WTC11 (cell line): ENCODE measurements at regions not wholly inside any gene's neighbourhood (a gene's known extent, or its start where the extent isn't known, plus 50 kb on each side); places are given as distances from the start of the nearest gene placed in this dataset.

Experiments used
- ATAC-seq: fragments of 200-7000 bp; cut with Tn5 transposase; 2 replicates; pipeline ENCODE4 v1.10.0; 2021; ENCODE audit warnings: mild to moderate bottlenecking, moderate library complexity
- CTCF ChIA-PET: fragments of 300-600 bp; sonication (Branson Sonifier 250); formaldehyde crosslinking; loops from one replicate; lab custom pipeline; 2021; ENCODE audit warnings: antibody characterized with exemption; lab: Charles Lee
- POLR2A ChIA-PET: fragments of 350-600 bp; sonication (Branson Sonifier 250); formaldehyde crosslinking; loops from one replicate; lab custom pipeline; 2021; ENCODE audit warnings: antibody characterized with exemption; lab: Charles Lee
- DNase-seq: peaks from one replicate; pipeline ENCODE4 v3.0.0; 2021; ENCODE audit warnings: low spot score
- H3K27ac Mint-ChIP-seq: 2 replicates; pipeline ENCODE4 v1.8.0; 2021; ENCODE audit warnings: mixed read lengths
- H3K27me3 Mint-ChIP-seq: 2 replicates; pipeline ENCODE4 v1.8.0; 2021; ENCODE audit warnings: low read depth, mild to moderate bottlenecking, moderate library complexity, mixed read lengths
- H3K36me3 Mint-ChIP-seq: 2 replicates; pipeline ENCODE4 v1.8.0; 2021; ENCODE audit warnings: mixed read lengths
- H3K4me1 Mint-ChIP-seq: 2 replicates; pipeline ENCODE4 v1.8.0; 2022; ENCODE audit warnings: mixed read lengths
- H3K4me3 Mint-ChIP-seq: 2 replicates; pipeline ENCODE4 v1.8.0; 2021; ENCODE audit warnings: mild to moderate bottlenecking, moderate library complexity, mixed read lengths
- H3K9me3 Mint-ChIP-seq: 2 replicates; pipeline ENCODE4 v1.8.0; 2021; ENCODE audit warnings: mixed read lengths
- AFF4 ChIP-seq: sonication (generic); formaldehyde crosslinking; IDR thresholded peaks from 2 replicates; pipeline ENCODE4 v1.8.1; 2023; ENCODE audit warnings: mild to moderate bottlenecking, missing genetic modification reagents, borderline replicate concordance
- ESRRA ChIP-seq: sonication (generic); formaldehyde crosslinking; IDR thresholded peaks from 2 replicates; pipeline ENCODE4 v1.8.1; 2022; ENCODE audit warnings: mild to moderate bottlenecking, missing genetic modification reagents, borderline replicate concordance
- FOXP1 ChIP-seq: sonication (generic); formaldehyde crosslinking; IDR thresholded peaks from 2 replicates; pipeline ENCODE4 v1.8.0; 2022; ENCODE audit warnings: missing genetic modification reagents, mild to moderate bottlenecking, moderate library complexity, borderline replicate concordance
- FOXP4 ChIP-seq: sonication (generic); formaldehyde crosslinking; IDR thresholded peaks from 2 replicates; pipeline ENCODE4 v1.8.0; 2022; ENCODE audit warnings: mild to moderate bottlenecking, missing genetic modification reagents
- GABPB1 ChIP-seq: sonication (generic); formaldehyde crosslinking; IDR thresholded peaks from 2 replicates; pipeline ENCODE4 v1.8.1; 2023; ENCODE audit warnings: mild to moderate bottlenecking, missing genetic modification reagents
- KAT7 ChIP-seq: sonication (generic); formaldehyde crosslinking; IDR thresholded peaks from 2 replicates; pipeline ENCODE4 v1.8.1; 2023; ENCODE audit warnings: missing genetic modification reagents, mild to moderate bottlenecking, borderline replicate concordance
- MLX ChIP-seq: sonication (generic); formaldehyde crosslinking; IDR thresholded peaks from 2 replicates; pipeline ENCODE4 v1.8.1; 2023; ENCODE audit warnings: mild to moderate bottlenecking, missing genetic modification reagents, moderate library complexity
- NR1H2 ChIP-seq: sonication (generic); formaldehyde crosslinking; IDR thresholded peaks from 2 replicates; pipeline ENCODE4 v1.9.0; 2021; ENCODE audit warnings: mild to moderate bottlenecking, moderate library complexity, missing genetic modification reagents
- NR2C2 ChIP-seq: sonication (generic); formaldehyde crosslinking; IDR thresholded peaks from 2 replicates; pipeline ENCODE4 v1.8.0; 2022; ENCODE audit warnings: mild to moderate bottlenecking, missing genetic modification reagents
- NR3C1 ChIP-seq: sonication (generic); formaldehyde crosslinking; conservative IDR thresholded peaks from 2 replicates; pipeline ENCODE4 v1.8.1; 2023; ENCODE audit warnings: low read depth, mild to moderate bottlenecking, missing genetic modification reagents
- RORB ChIP-seq: fragments of 250-450 bp; sonication (Bioruptor Pico); IDR thresholded peaks from 2 replicates; pipeline ENCODE4 v1.9.0; 2021; ENCODE audit warnings: mild to moderate bottlenecking
- SMAD3 ChIP-seq: sonication (generic); formaldehyde crosslinking; IDR thresholded peaks from 2 replicates; pipeline ENCODE4 v1.8.0; 2022; ENCODE audit warnings: missing genetic modification reagents, mild to moderate bottlenecking, borderline replicate concordance
- SOX15 ChIP-seq: fragments of 250-450 bp; sonication (Bioruptor Pico); IDR thresholded peaks from 2 replicates; pipeline ENCODE4 v1.9.0; 2021; ENCODE audit warnings: mild to moderate bottlenecking
- TCF7 ChIP-seq: sonication (generic); formaldehyde crosslinking; IDR thresholded peaks from 2 replicates; pipeline ENCODE4 v1.8.0; 2022; ENCODE audit warnings: mild to moderate bottlenecking, low read depth, missing genetic modification reagents, moderate library complexity
- ZNF121 ChIP-seq: sonication (generic); formaldehyde crosslinking; IDR thresholded peaks from 2 replicates; pipeline ENCODE4 v1.8.0; 2023; ENCODE audit warnings: missing genetic modification reagents
- ZNF138 ChIP-seq: sonication (generic); formaldehyde crosslinking; conservative IDR thresholded peaks from 2 replicates; pipeline ENCODE4 v1.8.1; 2022; ENCODE audit warnings: mild to moderate bottlenecking, moderate library complexity, missing genetic modification reagents
- ZNF219 ChIP-seq: sonication (generic); formaldehyde crosslinking; IDR thresholded peaks from 2 replicates; pipeline ENCODE4 v1.8.0; 2023; ENCODE audit warnings: missing genetic modification reagents, mild to moderate bottlenecking, borderline replicate concordance
- ZNF317 ChIP-seq: sonication (generic); formaldehyde crosslinking; IDR thresholded peaks from 2 replicates; pipeline ENCODE4 v1.8.1; 2023; ENCODE audit warnings: low read depth, mild to moderate bottlenecking, moderate library complexity, missing genetic modification reagents, borderline replicate concordance
- ZNF512 ChIP-seq: sonication (generic); formaldehyde crosslinking; IDR thresholded peaks from 2 replicates; pipeline ENCODE4 v1.8.1; 2022; ENCODE audit warnings: missing genetic modification reagents, borderline replicate concordance
- TF ChIP-seq, protein P1 (sequence below): fragments of 250-450 bp; sonication (Bioruptor Pico); IDR thresholded peaks from 2 replicates; pipeline ENCODE4 v2.1.2; 2022; ENCODE audit warnings: mild to moderate bottlenecking, moderate library complexity
- TF ChIP-seq, protein P2 (sequence below): sonication (generic); formaldehyde crosslinking; IDR thresholded peaks from 2 replicates; pipeline ENCODE4 v1.8.0; 2023; ENCODE audit warnings: missing genetic modification reagents, mild to moderate bottlenecking, borderline replicate concordance

DNA sequence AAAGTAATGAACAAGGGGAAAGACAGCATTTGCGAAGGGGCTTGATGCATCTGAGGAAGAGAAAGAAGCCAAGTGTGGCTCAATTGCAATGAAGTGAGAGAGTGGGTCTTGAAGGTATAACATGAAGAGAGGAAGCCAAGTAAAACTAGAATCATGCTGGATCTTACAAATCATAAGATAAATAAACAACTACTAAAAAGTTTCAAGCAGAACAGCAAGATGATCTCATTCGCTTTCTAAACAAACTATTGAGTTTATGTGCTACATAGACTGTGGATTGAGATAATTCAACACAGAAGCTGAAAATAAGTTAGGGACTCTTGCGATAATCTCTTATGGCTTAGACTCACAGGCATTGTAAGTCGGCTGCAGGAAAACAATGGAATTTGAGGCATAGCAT lies 1310.5 kb upstream of the NRXN1 start (continued):
- TF ChIP-seq FOXP4 (CRISPR knock-in tag) (no peak), NR2C2 (CRISPR knock-in tag) (no peak), ZNF121 (no peak)
- TF ChIP-seq, protein P1, sequence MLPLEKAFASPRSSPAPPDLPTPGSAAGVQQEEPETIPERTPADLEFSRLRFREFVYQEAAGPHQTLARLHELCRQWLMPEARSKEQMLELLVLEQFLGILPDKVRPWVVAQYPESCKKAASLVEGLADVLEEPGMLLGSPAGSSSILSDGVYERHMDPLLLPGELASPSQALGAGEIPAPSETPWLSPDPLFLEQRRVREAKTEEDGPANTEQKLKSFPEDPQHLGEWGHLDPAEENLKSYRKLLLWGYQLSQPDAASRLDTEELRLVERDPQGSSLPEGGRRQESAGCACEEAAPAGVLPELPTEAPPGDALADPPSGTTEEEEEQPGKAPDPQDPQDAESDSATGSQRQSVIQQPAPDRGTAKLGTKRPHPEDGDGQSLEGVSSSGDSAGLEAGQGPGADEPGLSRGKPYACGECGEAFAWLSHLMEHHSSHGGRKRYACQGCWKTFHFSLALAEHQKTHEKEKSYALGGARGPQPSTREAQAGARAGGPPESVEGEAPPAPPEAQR (CRISPR knock-in tag): no peak

DNA sequence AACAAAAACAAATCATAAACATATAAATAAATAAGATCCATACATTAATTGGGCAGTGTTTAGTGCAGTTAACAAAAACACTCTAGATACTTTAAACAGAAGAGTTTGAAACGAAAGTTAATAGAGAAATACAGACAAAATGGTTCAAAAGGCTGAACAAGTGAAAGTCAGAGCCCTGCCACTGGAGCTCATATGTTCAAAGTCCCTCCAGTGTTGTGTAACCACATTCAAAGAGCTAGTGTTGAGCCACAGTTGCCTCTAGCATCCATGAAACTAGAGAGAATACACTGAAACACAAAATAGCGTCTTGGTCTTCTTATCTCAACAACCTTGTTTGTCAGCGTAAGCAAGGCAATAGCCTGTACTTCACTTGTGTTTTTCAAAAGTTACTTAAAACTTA lies 1309.8 kb upstream of the NRXN1 start:
- H3K9me3 Mint-ChIP-seq: no peaks in the 10 kb centered on the region
- H3K36me3 Mint-ChIP-seq: no peaks in the 10 kb centered on the region
- peaks cover 78% of the 10 kb centered on the region for H3K4me1 Mint-ChIP-seq
- H3K27ac Mint-ChIP-seq: no peak overlapping the region
- POLR2A ChIA-PET: no interaction called here
- DNase-seq (no peak), ATAC-seq (no peak)
- TF ChIP-seq RORB (CRISPR knock-in tag) (no peak), SOX15 (CRISPR knock-in tag) (no peak), ZNF138 (CRISPR knock-in tag) (no peak), ZNF317 (CRISPR knock-in tag) (no peak), GABPB1 (CRISPR knock-in tag) (no peak), ZNF219 (CRISPR knock-in tag) (no peak), MLX (CRISPR knock-in tag) (no peak), TCF7 (CRISPR knock-in tag) (no peak), KAT7 (CRISPR knock-in tag) (no peak), SMAD3 (CRISPR knock-in tag) (no peak), NR1H2 (CRISPR knock-in tag) (no peak), FOXP1 (CRISPR knock-in tag) (no peak), NR3C1 (no peak), ZNF512 (CRISPR knock-in tag) (no peak), ESRRA (no peak), AFF4 (CRISPR knock-in tag) (no peak)
- TF ChIP-seq, protein P2, sequence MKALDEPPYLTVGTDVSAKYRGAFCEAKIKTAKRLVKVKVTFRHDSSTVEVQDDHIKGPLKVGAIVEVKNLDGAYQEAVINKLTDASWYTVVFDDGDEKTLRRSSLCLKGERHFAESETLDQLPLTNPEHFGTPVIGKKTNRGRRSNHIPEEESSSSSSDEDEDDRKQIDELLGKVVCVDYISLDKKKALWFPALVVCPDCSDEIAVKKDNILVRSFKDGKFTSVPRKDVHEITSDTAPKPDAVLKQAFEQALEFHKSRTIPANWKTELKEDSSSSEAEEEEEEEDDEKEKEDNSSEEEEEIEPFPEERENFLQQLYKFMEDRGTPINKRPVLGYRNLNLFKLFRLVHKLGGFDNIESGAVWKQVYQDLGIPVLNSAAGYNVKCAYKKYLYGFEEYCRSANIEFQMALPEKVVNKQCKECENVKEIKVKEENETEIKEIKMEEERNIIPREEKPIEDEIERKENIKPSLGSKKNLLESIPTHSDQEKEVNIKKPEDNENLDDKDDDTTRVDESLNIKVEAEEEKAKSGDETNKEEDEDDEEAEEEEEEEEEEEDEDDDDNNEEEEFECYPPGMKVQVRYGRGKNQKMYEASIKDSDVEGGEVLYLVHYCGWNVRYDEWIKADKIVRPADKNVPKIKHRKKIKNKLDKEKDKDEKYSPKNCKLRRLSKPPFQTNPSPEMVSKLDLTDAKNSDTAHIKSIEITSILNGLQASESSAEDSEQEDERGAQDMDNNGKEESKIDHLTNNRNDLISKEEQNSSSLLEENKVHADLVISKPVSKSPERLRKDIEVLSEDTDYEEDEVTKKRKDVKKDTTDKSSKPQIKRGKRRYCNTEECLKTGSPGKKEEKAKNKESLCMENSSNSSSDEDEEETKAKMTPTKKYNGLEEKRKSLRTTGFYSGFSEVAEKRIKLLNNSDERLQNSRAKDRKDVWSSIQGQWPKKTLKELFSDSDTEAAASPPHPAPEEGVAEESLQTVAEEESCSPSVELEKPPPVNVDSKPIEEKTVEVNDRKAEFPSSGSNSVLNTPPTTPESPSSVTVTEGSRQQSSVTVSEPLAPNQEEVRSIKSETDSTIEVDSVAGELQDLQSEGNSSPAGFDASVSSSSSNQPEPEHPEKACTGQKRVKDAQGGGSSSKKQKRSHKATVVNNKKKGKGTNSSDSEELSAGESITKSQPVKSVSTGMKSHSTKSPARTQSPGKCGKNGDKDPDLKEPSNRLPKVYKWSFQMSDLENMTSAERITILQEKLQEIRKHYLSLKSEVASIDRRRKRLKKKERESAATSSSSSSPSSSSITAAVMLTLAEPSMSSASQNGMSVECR (CRISPR knock-in tag): no peak
- no peaks in the 10 kb centered on the region for H3K27me3 Mint-ChIP-seq
- no peak overlapping the region for H3K4me3 Mint-ChIP-seq
- CTCF ChIA-PET: interaction anchor here (0.5 kb wide), 1 partner anchor 11 kb away, joined by 5 read pairs; no protein-coding TSS in a partner anchor
